GM12865 (cell line): ENCODE measurements at regions not wholly inside any gene's neighbourhood (a gene's known extent, or its start where the extent isn't known, plus 50 kb on each side); places are given as distances from the start of the nearest gene placed in this dataset.
A peak's percentile ranks its signal among the peaks of the same experiment; 100 is the strongest.

Source experiments
- DNase-seq: peaks from one replicate; pipeline ENCODE4 v3.0.0; 2010; ENCODE audit warnings: low read depth
- H3K4me3 ChIP-seq: 2 replicates; pipeline ENCODE4 v1.5.1; 2011; ENCODE audit warnings: mild to moderate bottlenecking, low read depth, low read length, control low read depth
- CTCF ChIP-seq: IDR thresholded peaks from 2 replicates; pipeline ENCODE4 v1.5.1; 2011; ENCODE audit warnings: low read length, control low read depth, low read depth, inconsistent platforms; ENCODE audit not compliant: insufficient read depth; ENCODE audit errors: missing control alignments

GRCh38 chr14:89624500-89625156, 207.6 kb upstream of the FOXN3 start:
- DNase-seq = no peak
- no peak overlapping the region for H3K4me3 ChIP-seq
- TF ChIP-seq CTCF = no peak

GRCh38 chr14:89621791-89622638, 205.0 kb upstream of the FOXN3 start:
- H3K4me3 ChIP-seq = no peak overlapping the region
- no peak for TF ChIP-seq CTCF
- no peak for DNase-seq

- H3K4me3 ChIP-seq = no peak overlapping the region
- no peak for TF ChIP-seq CTCF
- DNase-seq = no peak
Observed at GRCh38 chr14:89621009-89621421, 204.0 kb upstream of the FOXN3 start.

GRCh38 chr14:89620436-89620835, 203.4 kb upstream of the FOXN3 start:
- H3K4me3 ChIP-seq = no peak overlapping the region
- no peak for DNase-seq
- no peak for TF ChIP-seq CTCF

GRCh38 chr14:89619596-89619995, 202.6 kb upstream of the FOXN3 start:
- H3K4me3 ChIP-seq = peak overlapping the region; percentile 63
- no peak for DNase-seq
- no peak for TF ChIP-seq CTCF

GRCh38 chr14:89618811-89619551, 201.9 kb upstream of the FOXN3 start:
- H3K4me3 ChIP-seq = peak overlapping the region; percentile 76
- no peak for TF ChIP-seq CTCF
- DNase-seq = peak; percentile 84
